ENCODE measurements at regions not wholly inside any gene's neighbourhood (a gene's known extent, or its start where the extent isn't known, plus 50 kb on each side); places are given as distances from the start of the nearest gene placed in this dataset.

DNA sequence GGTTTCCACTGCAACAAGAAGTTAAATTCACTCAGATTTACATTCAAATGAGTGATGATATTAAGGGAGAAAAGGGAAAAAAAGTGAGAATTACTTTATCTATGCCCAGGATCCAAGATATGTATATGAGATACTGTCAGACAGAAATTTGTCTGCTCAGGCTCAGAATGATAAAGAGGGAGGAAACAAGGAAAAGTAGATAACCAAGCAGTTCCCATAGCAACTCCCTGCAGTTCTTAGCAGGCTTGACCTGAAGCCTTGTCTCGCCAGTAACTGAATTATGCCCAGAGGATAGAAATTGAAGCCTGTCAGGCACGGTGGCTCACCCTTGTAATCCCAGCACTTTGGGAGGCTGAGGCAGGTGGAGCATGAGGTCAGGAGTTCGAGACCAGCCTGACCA is 304.4 kb downstream of the TLE1 start:
- FAIRE-seq (no peak), DNase-seq (ENCODE audit: insufficient read length, low spot score) (no peak)
- no peak for TF ChIP-seq POLR2A (IDR thresholded peaks at IDR 0.05; ENCODE audit: low read depth, low read length)

DNA sequence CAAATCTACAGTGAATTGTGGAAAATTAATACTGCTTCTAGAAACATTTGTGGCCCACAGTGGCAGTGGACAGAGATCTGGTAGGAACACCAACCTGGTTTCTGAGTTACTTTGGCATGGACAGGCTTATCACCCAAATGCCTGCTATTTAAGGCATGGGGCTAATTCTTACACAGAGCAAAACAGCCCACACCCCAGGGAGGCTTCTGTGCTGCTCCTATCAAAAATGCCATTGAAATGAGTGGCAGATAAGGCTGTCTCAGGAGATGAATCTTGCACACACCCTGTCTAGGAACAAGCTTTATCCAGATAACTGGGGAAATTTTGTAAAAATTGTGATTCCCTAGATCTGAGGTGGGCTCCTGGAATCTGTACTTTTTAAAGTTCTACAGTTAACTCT is 307.1 kb downstream of the TLE1 start:
- FAIRE-seq (no peak), DNase-seq (ENCODE audit: insufficient read length, low spot score) (no peak)
- no peak for TF ChIP-seq POLR2A (IDR thresholded peaks at IDR 0.05; ENCODE audit: low read depth, low read length)

DNA sequence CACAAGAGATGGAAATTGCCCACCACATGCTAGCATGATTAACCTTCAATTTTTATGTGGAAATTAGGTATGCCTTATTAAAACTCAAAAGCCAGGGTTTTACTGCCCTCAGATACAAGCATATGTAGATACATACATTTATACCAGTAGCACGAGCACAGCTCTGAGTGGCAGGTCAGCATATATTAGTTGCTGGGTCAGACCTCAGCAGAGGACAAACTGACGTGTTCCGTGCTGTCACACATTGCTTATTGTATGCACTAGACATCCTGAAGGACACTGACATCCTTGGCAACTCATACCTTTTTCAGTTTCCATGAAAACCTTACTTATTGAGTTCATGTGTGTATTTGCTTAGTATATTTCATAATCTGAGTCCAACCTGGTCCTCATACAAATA is 307.7 kb downstream of the TLE1 start:
- DNase-seq (ENCODE audit: insufficient read length, low spot score) (no peak), FAIRE-seq (no peak)
- no peak for TF ChIP-seq POLR2A (IDR thresholded peaks at IDR 0.05; ENCODE audit: low read depth, low read length)

DNA sequence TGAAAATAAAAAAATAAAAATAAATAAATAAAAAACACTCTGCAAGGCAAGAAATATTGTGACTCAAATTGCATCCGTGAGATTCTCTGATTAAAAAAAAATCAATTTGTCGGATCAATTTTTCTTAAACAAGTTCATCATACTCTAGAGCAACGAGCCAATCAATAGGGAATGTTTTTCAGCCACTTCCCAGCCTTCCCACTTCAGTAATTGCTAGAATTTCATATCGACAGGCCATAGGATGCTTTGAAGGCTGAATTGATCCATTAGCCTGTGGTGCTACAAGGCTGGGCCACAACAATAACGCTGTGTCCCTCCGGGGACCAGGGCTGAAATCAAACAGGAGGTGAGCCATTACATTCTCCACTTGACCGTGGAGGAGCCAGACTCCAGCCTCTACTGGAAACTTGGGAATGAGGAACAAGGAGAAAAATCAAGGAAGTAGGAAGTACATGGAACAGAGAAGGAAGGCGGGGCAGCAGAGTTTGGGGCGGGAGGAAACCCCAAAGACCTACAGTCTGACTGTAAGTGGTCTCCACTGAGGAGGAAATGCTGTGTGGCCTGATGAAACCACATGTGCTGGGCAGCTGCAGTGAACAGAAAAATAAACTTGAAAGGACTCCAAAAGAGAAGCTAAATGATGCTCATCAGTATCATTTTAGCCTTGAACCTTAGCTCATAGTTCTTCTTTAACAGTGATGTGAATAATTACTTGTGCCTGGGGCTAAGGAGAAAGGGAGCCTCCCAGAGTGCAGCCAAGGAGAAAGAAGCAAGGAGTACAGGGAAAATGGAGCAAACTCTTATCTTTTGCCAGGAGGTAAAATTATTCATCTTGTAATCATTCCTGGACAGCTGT is 308.6 kb downstream of the TLE1 start:
- FAIRE-seq, result no peak
- TF ChIP-seq POLR2A (IDR thresholded peaks at IDR 0.05; ENCODE audit: low read depth, low read length), result no peak
- no peak for DNase-seq (ENCODE audit: insufficient read length, low spot score)

DNA sequence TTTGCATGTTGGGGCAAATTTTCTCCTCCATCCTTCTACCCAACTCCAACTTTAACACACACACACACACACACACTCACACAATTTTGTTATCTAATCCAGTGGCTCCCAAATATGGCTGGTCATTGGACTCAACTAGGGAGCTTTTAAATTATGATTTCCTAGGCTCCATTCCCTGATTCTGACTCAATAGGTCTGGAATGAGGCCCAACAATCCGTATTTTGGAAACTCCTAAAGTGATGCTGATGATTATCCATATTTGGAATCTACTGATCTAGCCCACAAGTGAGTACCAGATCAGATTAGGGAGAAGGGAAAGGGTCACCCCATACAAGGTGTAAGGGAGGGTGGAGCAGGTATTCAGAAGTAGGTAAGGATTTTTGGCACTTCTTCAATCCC is 309.7 kb downstream of the TLE1 start:
- DNase-seq (ENCODE audit: insufficient read length, low spot score) (no peak), FAIRE-seq (no peak)
- TF ChIP-seq POLR2A (IDR thresholded peaks at IDR 0.05; ENCODE audit: low read depth, low read length), result no peak

DNA sequence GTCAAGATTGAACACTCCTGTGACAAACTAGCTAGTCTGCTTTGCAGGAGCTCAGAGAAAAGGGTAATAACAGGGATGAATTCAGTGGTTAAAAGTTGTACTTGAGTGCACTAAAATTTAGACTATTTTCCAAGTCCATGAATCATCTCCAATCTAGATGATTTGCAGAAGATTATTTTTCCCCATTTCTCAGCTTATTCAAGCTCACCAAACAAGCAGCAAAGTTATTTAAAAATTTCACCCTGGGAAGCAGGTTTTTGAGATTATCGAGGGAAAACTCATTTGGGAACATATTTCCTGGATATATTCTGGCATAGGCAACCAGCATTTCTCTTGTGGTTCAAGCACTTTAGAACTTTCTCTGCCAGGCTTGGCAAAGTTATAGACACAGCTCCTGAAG is 311.4 kb downstream of the TLE1 start:
- FAIRE-seq (no peak), DNase-seq (ENCODE audit: insufficient read length, low spot score) (no peak)
- TF ChIP-seq POLR2A (IDR thresholded peaks at IDR 0.05; ENCODE audit: low read depth, low read length), result no peak

DNA sequence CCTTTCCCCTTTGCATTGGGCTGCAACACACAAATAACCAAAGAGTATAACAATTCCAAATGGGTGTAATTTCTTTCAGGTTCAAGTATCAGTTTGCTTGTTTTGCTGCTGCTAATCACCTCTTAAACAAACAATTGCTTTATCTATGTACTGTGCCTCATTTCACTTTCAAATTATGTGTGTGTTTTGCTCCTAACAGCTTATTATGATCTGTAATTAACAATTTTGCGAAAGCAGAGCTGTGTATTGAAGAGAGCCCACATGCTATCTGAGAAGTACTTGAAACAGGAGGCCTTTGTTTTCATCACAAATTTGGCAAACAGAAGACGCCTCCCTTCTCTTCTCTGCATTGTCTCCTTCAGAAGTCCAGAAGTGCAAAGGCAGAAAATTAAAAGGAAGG is 312.0 kb downstream of the TLE1 start:
- no peak for DNase-seq (ENCODE audit: insufficient read length, low spot score)
- TF ChIP-seq POLR2A (IDR thresholded peaks at IDR 0.05; ENCODE audit: low read depth, low read length), result no peak
- FAIRE-seq, result no peak

DNA sequence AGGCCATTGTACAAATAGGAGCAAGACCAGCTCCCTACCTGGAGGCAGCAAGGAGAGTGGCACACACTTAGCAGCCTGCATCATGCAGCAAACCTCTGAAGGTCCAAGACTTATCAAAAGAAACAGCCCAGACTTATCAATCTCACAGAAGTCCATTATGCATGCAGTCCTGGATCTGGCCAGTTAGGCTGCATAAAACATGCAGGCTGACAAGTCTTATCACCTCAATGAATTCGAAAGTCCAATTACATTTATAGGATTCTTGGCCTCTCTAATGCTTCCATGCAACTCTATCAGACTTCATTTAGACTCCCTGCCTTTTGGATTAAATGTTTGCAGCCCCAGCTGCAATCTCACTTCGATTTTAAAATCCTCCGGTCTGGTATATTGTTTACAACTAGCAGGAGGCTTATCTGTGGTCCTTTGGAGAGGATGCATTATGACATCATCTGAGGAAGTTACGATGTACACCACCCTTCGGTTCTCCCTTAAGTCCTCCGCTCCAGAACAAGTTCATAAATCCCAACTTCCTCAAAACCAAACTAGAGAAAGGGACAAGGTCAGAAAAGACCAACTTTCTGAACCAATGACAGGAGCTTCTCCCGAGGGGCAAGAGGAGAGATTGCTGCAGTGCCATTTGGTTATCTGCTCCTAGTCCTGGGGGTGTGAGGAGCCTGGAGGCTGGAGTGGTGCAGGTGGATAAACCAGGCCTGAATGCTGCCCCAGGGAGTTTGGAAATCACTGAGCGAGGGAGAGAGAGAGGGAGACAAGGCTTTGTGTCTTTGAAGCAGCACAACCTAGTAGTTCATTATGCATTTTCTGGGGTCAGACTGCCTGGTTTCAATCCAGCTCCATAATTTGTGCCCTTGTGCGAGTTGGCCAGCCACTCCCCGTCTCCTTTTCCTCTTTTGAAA is 313.9 kb downstream of the TLE1 start:
- DNase-seq (ENCODE audit: insufficient read length, low spot score) (no peak), FAIRE-seq (no peak)
- TF ChIP-seq POLR2A (IDR thresholded peaks at IDR 0.05; ENCODE audit: low read depth, low read length), result no peak

DNA sequence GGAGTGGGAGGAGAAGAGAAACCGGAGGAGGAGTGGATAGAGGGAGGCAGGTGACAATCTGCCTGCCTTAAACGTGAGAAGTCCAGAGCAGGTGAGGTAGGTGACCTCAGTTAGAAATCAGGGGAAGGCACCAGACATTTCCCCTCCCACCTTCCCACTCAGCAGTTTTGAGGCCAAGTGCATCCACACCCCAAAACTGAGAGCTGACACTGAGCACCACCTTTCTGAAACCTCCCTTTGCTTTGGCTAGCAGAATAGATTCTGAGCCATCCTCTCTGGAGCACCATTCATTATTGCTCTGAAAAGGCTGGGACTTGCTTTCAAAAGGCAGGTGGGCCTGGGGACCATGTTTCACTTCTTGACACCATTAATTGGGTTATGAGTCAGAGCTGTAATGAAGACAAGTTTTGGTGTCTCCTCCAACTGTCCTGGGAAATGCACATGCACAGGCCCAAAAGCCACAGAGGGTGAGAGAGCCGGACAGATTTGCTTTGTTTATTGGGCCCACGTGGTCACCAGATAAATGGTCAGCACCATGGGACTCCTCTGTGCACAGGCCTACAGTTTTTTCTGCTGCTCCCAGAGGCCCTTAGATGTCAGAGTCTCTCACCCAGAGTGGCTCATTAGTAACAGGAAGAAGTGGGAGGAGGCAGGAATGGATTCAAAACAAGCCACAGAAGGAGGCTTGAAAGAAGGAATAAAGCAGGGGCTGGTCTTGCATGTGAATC is 314.7 kb downstream of the TLE1 start:
- TF ChIP-seq POLR2A (IDR thresholded peaks at IDR 0.05; ENCODE audit: low read depth, low read length), result no peak
- FAIRE-seq, result no peak
- no peak for DNase-seq (ENCODE audit: insufficient read length, low spot score)

DNA sequence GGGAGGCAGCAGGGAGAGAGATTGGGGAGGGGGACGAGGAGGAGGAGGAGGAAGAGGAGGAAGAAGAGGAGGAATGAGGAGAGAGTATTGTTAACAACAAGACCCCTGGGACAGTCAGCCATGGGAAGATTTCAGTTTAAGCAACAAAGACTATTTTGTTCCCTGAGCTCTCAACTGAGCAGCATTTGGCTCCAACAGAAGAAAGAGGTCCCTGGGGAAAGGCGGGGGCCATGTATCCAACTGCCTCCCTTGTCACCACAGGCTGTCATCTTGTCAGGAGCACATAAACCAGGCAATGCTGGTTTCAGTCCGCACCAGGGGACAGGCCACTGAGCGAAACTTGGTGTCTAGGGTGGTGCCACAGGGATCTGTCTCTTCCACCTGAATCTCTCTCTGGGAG is 316.1 kb downstream of the TLE1 start:
- FAIRE-seq, result no peak
- TF ChIP-seq POLR2A (IDR thresholded peaks at IDR 0.05; ENCODE audit: low read depth, low read length), result no peak
- no peak for DNase-seq (ENCODE audit: insufficient read length, low spot score)

DNA sequence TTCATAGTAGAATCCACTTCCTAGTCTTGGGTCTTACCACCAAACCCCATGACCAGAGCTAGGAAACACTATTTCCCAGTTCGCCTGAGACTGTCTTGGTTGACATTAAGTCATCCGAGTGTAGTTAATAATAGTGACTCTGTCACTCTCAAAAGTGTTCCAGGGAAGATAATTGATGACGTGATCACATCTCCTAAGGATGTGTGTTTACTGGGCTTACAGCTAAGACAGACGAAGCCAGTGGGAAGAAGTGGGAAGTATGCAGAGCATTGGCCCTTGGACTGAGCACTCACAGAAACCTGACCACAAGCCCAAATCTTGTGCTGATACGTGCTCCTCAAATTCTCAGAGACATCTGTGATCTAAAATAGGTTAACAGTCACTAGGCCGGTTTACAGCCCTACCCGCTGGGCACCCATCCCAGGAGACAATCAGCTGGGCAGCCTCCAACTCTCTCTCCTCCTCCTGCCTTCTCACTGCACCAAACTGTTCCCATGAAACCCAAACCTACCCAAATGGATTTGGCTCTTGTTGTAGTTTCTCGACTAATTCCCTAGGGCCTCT is 316.6 kb downstream of the TLE1 start:
- TF ChIP-seq POLR2A (IDR thresholded peaks at IDR 0.05; ENCODE audit: low read depth, low read length), result no peak
- DNase-seq (ENCODE audit: insufficient read length, low spot score), result no peak
- FAIRE-seq, result no peak

DNA sequence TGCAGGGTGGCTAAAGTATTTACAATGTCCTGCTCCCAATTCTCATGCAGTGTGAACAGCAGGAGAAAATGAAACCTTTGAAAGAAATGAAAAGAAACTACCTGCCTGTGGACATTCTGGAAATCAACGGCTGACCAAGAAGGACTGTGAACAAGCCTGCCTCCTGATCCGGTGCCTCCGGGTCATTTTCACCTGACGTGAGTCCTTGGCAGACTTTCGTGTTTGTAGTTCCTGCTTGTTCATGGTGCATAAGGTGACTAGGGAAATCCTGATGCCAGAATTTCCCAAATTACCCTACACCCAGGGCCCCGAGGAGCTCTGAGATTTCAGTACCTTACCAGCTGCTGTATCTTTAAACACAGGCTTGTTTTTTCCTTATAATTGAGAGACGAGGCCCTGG is 317.5 kb downstream of the TLE1 start:
- DNase-seq (ENCODE audit: insufficient read length, low spot score), result no peak

DNA sequence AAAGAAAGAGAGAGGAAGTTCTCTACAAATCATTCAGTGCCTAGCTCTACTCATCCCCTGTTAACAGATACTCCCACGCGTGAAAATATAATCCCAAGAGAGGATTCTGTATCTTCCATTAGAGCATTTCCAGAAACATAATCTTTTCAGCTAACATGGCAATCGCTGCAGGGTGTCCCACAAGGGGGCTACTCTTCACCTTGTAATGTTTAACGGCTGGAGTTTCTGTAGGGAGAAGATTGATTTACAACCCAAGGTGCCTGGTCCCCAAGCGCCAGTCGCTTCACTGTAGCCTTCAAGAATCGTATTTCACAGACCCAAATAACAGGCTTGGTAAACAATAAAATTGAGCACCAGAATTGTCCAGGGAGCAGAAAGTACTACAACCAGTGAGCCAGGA is 318.7 kb downstream of the TLE1 start:
- no peak for DNase-seq (ENCODE audit: insufficient read length, low spot score)
- FAIRE-seq, result no peak
- TF ChIP-seq POLR2A (IDR thresholded peaks at IDR 0.05; ENCODE audit: low read depth, low read length), result no peak

More for the DNA sequence above, 317.5 kb downstream of the TLE1 start:
- TF ChIP-seq POLR2A (IDR thresholded peaks at IDR 0.05; ENCODE audit: low read depth, low read length), result no peak
- no peak for FAIRE-seq

DNA sequence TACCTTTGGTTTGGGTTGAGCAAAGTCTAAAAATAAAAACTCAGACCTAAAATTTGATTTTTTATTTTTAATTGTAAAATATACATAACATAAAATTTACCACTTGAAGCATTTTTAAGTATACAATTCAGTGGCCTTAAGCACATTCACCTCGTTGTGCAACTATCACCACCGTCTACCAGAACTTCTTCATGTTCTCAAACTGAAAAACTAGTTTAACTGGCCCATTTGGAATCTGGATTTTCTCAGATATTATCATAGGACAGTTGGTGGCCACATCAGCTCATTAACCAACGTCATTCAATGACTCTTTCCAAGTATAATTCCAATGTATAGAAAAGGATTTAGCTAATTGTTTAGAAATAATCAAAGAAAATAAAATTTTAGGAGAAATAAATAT is 319.3 kb downstream of the TLE1 start:
- FAIRE-seq (no peak), DNase-seq (ENCODE audit: insufficient read length, low spot score) (no peak)
- no peak for TF ChIP-seq POLR2A (IDR thresholded peaks at IDR 0.05; ENCODE audit: low read depth, low read length)

All from H54 (cell line).